ENCODE measurements at regions not wholly inside any gene's neighbourhood (a gene's known extent, or its start where the extent isn't known, plus 50 kb on each side); places are given as distances from the start of the nearest gene placed in this dataset.

GRCh38 chrX:45766981-45767501 lies 566.4 kb upstream of the DIPK2B start:
- TF ChIP-seq POLR2AphosphoS5 (IDR thresholded peaks at IDR 0.05; ENCODE audit: low read depth, low read length) (no peak), SPI1 (IDR thresholded peaks at IDR 0.05; ENCODE audit: low read depth, low read length) (no peak), POLR2A (IDR thresholded peaks at IDR 0.05; ENCODE audit: low read depth, low read length) (no peak), TAF1 (IDR thresholded peaks at IDR 0.05; ENCODE audit: low read depth, low read length) (no peak)
